ENCODE measurements at regions not wholly inside any gene's neighbourhood (a gene's known extent, or its start where the extent isn't known, plus 50 kb on each side); places are given as distances from the start of the nearest gene placed in this dataset.

DNA sequence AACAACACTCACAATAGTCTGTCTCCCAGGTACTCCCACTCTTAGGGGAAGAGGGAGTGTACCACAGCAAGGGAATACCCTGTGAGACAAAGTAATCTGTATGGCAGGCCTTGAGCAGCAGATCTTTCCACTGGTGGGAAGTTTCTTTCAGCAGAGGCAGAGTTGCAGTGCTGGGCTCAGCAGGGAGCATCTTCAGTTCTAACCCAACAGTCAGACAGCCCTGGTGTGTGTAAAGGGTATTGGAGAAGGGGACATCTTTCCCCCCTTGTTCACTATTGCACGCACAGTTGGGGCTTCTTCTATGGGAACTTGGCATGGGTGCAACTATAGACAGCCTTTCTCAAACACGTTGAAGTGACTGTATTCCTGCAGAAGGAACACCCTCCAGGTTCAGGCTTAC lies 159.4 kb upstream of the DPT start:
- intact Hi-C loops (cut with DNase I), result no loop called here
- H3K27me3 ChIP-seq, result no peaks in the 10 kb centered on the region
- no peaks in the 10 kb centered on the region for H3K4me1 ChIP-seq
- no peaks in the 10 kb centered on the region for H3K36me3 ChIP-seq
- no peak overlapping the region for H3K27ac ChIP-seq
- DNase-seq (no peak), ATAC-seq (no peak)
- H3K9me3 ChIP-seq, result no peaks in the 10 kb centered on the region
- TF ChIP-seq, protein P1, sequence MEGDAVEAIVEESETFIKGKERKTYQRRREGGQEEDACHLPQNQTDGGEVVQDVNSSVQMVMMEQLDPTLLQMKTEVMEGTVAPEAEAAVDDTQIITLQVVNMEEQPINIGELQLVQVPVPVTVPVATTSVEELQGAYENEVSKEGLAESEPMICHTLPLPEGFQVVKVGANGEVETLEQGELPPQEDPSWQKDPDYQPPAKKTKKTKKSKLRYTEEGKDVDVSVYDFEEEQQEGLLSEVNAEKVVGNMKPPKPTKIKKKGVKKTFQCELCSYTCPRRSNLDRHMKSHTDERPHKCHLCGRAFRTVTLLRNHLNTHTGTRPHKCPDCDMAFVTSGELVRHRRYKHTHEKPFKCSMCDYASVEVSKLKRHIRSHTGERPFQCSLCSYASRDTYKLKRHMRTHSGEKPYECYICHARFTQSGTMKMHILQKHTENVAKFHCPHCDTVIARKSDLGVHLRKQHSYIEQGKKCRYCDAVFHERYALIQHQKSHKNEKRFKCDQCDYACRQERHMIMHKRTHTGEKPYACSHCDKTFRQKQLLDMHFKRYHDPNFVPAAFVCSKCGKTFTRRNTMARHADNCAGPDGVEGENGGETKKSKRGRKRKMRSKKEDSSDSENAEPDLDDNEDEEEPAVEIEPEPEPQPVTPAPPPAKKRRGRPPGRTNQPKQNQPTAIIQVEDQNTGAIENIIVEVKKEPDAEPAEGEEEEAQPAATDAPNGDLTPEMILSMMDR (IDR thresholded peaks at IDR 0.05), result no peak
- no peak for TF ChIP-seq POLR2A (IDR thresholded peaks at IDR 0.05)
- no peak overlapping the region for H3K4me3 ChIP-seq
- no CpG with 5 or more reads among the region's 2 CpGs for WGBS (ENCODE audit: insufficient coverage, low coverage, low lambda C conversion rate, missing lambda C conversion rate)

DNA sequence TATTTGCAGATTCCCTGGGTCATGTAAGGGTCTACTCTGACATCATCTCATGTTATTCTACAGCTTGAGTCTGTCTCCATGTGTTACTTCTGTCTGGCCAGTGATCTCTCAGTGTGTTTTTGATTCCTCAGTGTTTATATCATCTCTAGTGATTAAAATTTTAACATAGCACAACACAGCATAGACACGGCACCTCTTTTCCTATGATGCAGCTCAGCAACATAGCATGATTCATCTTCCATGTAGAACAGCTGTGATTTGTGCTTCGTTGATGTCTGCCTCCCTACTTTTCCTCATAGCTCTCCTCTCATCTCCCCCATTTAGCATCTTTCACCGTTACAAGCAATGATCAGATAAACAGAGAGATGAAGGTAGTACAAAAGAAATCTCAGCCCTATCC lies 163.9 kb upstream of the DPT start:
- H3K27ac ChIP-seq, result no peak overlapping the region
- no peaks in the 10 kb centered on the region for H3K27me3 ChIP-seq
- no peaks in the 10 kb centered on the region for H3K4me1 ChIP-seq
- no peaks in the 10 kb centered on the region for H3K36me3 ChIP-seq
- TF ChIP-seq, protein P1 (IDR thresholded peaks at IDR 0.05), result no peak
- no peak for TF ChIP-seq POLR2A (IDR thresholded peaks at IDR 0.05)
- 55% methylated on average over 3 of the region's 3 CpGs for WGBS (ENCODE audit: insufficient coverage, low coverage, low lambda C conversion rate, missing lambda C conversion rate)
- no peaks in the 10 kb centered on the region for H3K9me3 ChIP-seq
- intact Hi-C loops (cut with DNase I), result no loop called here
- DNase-seq (no peak), ATAC-seq (no peak)
- no peak overlapping the region for H3K4me3 ChIP-seq

DNA sequence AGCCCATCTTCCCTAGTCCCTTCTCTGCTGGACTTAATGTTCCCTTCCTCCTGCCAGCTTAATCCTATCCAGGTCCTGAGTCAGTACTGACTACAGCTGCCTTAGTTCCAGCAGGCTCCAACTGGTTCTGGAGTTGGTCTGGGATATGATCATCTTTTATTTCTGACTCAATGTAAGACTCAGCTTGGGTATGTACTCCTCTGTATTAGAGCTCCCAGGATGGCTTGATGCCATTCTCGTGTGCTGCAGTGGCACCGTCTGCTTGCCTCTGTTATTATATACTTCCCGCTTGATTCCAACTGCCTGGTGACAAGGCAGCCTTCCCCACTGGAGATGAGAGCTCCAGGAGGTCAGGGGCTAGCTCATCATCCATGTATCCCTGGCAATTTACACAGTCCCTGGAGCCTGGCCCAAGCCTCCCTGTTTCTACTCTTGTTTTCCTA lies 164.4 kb upstream of the DPT start:
- DNase-seq, result no peak
- TF ChIP-seq, protein P1 (IDR thresholded peaks at IDR 0.05), result no peak
- no peak for TF ChIP-seq POLR2A (IDR thresholded peaks at IDR 0.05)
- 85% methylated on average over 2 of the region's 3 CpGs for WGBS (ENCODE audit: insufficient coverage, low coverage, low lambda C conversion rate, missing lambda C conversion rate)
- intact Hi-C loops (cut with DNase I), result no loop called here
- Histone ChIP-seq H3K4me3 (no peak overlapping the region), H3K27me3 (no peaks in the 10 kb centered on the region), H3K4me1 (no peaks in the 10 kb centered on the region), H3K9me3 (no peaks in the 10 kb centered on the region), H3K27ac (no peak overlapping the region), H3K36me3 (no peaks in the 10 kb centered on the region)
- no peak for ATAC-seq

DNA sequence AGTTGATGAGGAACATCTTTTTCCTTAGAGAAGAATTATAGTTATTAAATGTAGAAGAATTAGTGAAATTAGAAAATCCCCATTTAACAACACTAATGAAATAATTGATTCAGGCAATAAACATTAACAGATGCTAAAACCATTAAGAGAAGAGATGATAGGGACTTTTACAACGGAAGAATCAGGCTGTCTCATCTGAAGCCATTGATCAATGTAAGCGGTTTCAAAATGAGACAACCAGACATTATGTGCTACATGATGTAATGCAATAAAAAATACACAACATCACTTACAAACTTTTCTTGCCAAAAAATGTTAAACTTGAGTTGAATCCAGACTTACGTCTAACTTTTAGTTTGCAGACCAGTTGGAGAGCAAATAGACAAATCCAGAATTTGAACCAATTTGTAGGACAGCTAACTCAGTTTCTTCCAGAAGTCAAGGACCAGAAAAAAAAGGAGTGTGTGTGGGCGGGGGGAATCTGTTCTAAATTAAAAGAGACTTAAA lies 165.4 kb upstream of the DPT start:
- H3K27me3 ChIP-seq, result no peaks in the 10 kb centered on the region

More for the DNA sequence above, 165.4 kb upstream of the DPT start:
- Histone ChIP-seq H3K4me3 (no peak overlapping the region), H3K27ac (no peak overlapping the region), H3K9me3 (no peaks in the 10 kb centered on the region), H3K4me1 (no peaks in the 10 kb centered on the region), H3K36me3 (no peaks in the 10 kb centered on the region)
- intact Hi-C loops (cut with DNase I), result no loop called here
- WGBS (ENCODE audit: insufficient coverage, low coverage, low lambda C conversion rate, missing lambda C conversion rate), result 43% methylated on average over 3 of the region's 4 CpGs
- no peak for ATAC-seq
- no peak for TF ChIP-seq POLR2A (IDR thresholded peaks at IDR 0.05)
- TF ChIP-seq, protein P1 (IDR thresholded peaks at IDR 0.05), result no peak
- no peak for DNase-seq

All from right lobe of liver (tissue), 6 donors.